CD4-positive, alpha-beta T cell (primary cell): ENCODE measurements at regions not wholly inside any gene's neighbourhood (a gene's known extent, or its start where the extent isn't known, plus 50 kb on each side); places are given as distances from the start of the nearest gene placed in this dataset.

Experiments
- ATAC-seq: fragments of 200-7000 bp; cut with Tn5 transposase; one replicate; pipeline ENCODE4 v1.10.0; 2022; ENCODE audit warnings: mild to moderate bottlenecking; ENCODE audit not compliant: poor library complexity
- CTCF ChIA-PET: fragments of 350-600 bp; sonication (Branson Sonifier 250); formaldehyde crosslinking; loops from one replicate; lab custom pipeline; 2021; ENCODE audit warnings: antibody characterized with exemption, inconsistent platforms; lab: Charles Lee
- POLR2A ChIA-PET: fragments of 350-600 bp; sonication (Branson Sonifier 250); formaldehyde crosslinking; loops from one replicate; lab custom pipeline; 2021; ENCODE audit warnings: antibody characterized with exemption, inconsistent platforms; lab: Charles Lee
- DNase-seq, 14 experiments: peaks; one replicate each; pipeline ENCODE4 v3.0.0-alpha.2; 2013 to 2020; ENCODE audit warnings: mixed read lengths in 2 of 14
- H3K27ac ChIP-seq, 2 donors: one replicate each; pipeline versions ENCODE4 v1.5.1 to v1.7.0; 2013; ENCODE audit warnings: low read length in 2 of 2, low read depth in 1 of 2, mild to moderate bottlenecking in 1 of 2
- H3K27me3 ChIP-seq, 2 experiments: 1 replicate in 1 of 2; 2 replicates in 1 of 2; pipeline versions ENCODE4 v1.6.1 to v1.7.0; 2013; ENCODE audit warnings: low read length in 2 of 2, control low read depth in 1 of 2, mild to moderate bottlenecking in 1 of 2, moderate library complexity in 1 of 2; ENCODE audit not compliant: insufficient read depth in 2 of 2, control insufficient read depth in 1 of 2
- H3K36me3 ChIP-seq: one replicate; pipeline ENCODE4 v1.6.1; 2013; ENCODE audit warnings: low read length, control low read depth; ENCODE audit not compliant: insufficient read depth
- H3K4me1 ChIP-seq: one replicate; pipeline ENCODE4 v1.6.1; 2013; ENCODE audit warnings: low read length, control low read depth; ENCODE audit not compliant: insufficient read depth
- H3K4me3 ChIP-seq: one replicate; pipeline ENCODE4 v1.5.1; 2013; ENCODE audit warnings: mild to moderate bottlenecking, low read length, moderate library complexity
- H3K9me3 ChIP-seq, 2 experiments: 1 replicate in 1 of 2; 2 replicates in 1 of 2; pipeline versions ENCODE4 v1.6.1 to v1.7.0; 2013; ENCODE audit warnings: low read length in 2 of 2, mild to moderate bottlenecking in 2 of 2, control low read depth in 1 of 2, moderate library complexity in 1 of 2; ENCODE audit not compliant: control insufficient read depth in 1 of 2, insufficient read depth in 1 of 2
- H3K27ac Mint-ChIP-seq: one replicate; pipeline ENCODE4 v1.8.0; 2020; ENCODE audit warnings: mixed read lengths
- H3K27me3 Mint-ChIP-seq: one replicate; pipeline ENCODE4 v1.8.0; 2021; ENCODE audit warnings: mixed read lengths
- H3K36me3 Mint-ChIP-seq: one replicate; pipeline ENCODE4 v1.8.0; 2021; ENCODE audit warnings: low read depth, mixed read lengths
- H3K4me1 Mint-ChIP-seq: one replicate; pipeline ENCODE4 v1.8.0; 2021; ENCODE audit warnings: low read depth, mixed read lengths
- H3K4me3 Mint-ChIP-seq: one replicate; pipeline ENCODE4 v1.8.0; 2020; ENCODE audit warnings: mild to moderate bottlenecking, mixed read lengths
- H3K9me3 Mint-ChIP-seq: one replicate; pipeline ENCODE4 v1.8.0; 2020; ENCODE audit warnings: mixed read lengths
- intact Hi-C, 2 experiments: fragments of 100-400 bp; cut with DNase I in 1 of 2; cut with micrococcal nuclease in 1 of 2; formaldehyde crosslinking; loops; one replicate each; pipeline versions ENCODE4 v1.15.1 to v1.9.0; 2023 to 2025; cut with DNase I, micrococcal nuclease
- TF ChIP-seq, protein P1 (sequence below): fragments of 200-600 bp; IDR thresholded peaks from one replicate; pipeline ENCODE4 v1.8.0; 2022; ENCODE audit warnings: antibody characterized with exemption, mild to moderate bottlenecking

DNA sequence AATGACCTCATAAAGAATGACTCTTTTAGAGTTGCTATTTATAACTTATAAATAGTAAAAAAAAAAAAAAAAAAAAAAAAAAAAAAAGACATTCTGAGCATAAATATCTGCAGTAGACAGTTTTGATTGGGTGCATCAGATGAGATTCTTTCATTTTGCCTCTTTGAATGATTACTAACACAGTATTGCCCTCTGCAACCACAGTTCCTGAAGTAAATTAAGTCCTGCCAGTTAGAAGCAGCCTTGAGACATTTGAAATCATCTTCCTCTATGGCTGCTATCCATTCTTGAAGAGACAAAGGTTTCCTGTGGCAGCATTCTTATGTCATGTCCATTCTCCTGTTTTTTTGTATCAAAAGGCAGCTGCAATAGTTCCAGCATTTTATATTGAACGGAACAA, 892.4 kb upstream of the MIR17HG start:
- Histone ChIP-seq H3K36me3 (no peaks in the 10 kb centered on the region), H3K9me3 (peaks cover 0 to 7% of the 10 kb centered on the region in 2 experiments), H3K4me1 (no peaks in the 10 kb centered on the region), H3K27ac (no peak overlapping the region), H3K27me3 (no peaks in the 10 kb centered on the region), H3K4me3 (no peak overlapping the region)
- Mint-ChIP-seq H3K36me3 (no peaks in the 10 kb centered on the region), H3K9me3 (peaks cover 13% of the 10 kb centered on the region), H3K4me1 (no peaks in the 10 kb centered on the region), H3K27me3 (no peaks in the 10 kb centered on the region), H3K4me3 (no peak overlapping the region), H3K27ac (no peak overlapping the region)
- CTCF ChIA-PET = no interaction called here
- intact Hi-C loops = no loop called here
- no peak for ATAC-seq
- POLR2A ChIA-PET = no interaction called here
- DNase-seq = no peak
- TF ChIP-seq, protein P1, sequence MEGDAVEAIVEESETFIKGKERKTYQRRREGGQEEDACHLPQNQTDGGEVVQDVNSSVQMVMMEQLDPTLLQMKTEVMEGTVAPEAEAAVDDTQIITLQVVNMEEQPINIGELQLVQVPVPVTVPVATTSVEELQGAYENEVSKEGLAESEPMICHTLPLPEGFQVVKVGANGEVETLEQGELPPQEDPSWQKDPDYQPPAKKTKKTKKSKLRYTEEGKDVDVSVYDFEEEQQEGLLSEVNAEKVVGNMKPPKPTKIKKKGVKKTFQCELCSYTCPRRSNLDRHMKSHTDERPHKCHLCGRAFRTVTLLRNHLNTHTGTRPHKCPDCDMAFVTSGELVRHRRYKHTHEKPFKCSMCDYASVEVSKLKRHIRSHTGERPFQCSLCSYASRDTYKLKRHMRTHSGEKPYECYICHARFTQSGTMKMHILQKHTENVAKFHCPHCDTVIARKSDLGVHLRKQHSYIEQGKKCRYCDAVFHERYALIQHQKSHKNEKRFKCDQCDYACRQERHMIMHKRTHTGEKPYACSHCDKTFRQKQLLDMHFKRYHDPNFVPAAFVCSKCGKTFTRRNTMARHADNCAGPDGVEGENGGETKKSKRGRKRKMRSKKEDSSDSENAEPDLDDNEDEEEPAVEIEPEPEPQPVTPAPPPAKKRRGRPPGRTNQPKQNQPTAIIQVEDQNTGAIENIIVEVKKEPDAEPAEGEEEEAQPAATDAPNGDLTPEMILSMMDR = no peak

DNA sequence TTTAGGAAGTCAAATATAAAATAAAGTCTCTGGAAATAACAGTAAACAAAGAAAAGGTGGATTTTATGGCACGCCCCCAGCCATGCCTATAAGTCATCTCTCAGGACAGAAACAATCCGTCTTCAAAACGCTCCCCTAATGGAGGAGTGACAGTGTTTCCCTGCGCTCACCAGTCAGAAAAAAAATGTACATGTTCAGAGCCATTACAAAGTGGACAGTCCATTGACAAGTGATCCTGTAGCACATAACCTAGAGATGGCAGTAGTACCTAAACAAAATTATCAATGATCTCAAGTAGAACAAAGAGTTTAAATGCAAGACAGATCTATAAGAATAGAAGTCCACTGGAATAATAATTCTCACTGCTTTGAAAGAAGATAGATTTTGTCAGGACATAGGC, 891.7 kb upstream of the MIR17HG start:
- no peaks in the 10 kb centered on the region for H3K36me3 Mint-ChIP-seq
- no peak overlapping the region for H3K27ac ChIP-seq
- H3K9me3 Mint-ChIP-seq = peaks cover 10% of the 10 kb centered on the region
- DNase-seq (no peak), ATAC-seq (no peak)
- H3K36me3 ChIP-seq = no peaks in the 10 kb centered on the region
- H3K4me1 Mint-ChIP-seq = no peaks in the 10 kb centered on the region
- H3K4me3 ChIP-seq = no peak overlapping the region
- POLR2A ChIA-PET = no interaction called here
- CTCF ChIA-PET = no interaction called here
- no peak overlapping the region for H3K4me3 Mint-ChIP-seq
- H3K27ac Mint-ChIP-seq = no peak overlapping the region
- intact Hi-C loops = no loop called here
- H3K27me3 ChIP-seq = no peaks in the 10 kb centered on the region
- TF ChIP-seq, protein P1 = no peak
- H3K27me3 Mint-ChIP-seq = no peaks in the 10 kb centered on the region
- no peaks in the 10 kb centered on the region for H3K4me1 ChIP-seq
- H3K9me3 ChIP-seq = peaks cover 0 to 7% of the 10 kb centered on the region in 2 experiments

DNA sequence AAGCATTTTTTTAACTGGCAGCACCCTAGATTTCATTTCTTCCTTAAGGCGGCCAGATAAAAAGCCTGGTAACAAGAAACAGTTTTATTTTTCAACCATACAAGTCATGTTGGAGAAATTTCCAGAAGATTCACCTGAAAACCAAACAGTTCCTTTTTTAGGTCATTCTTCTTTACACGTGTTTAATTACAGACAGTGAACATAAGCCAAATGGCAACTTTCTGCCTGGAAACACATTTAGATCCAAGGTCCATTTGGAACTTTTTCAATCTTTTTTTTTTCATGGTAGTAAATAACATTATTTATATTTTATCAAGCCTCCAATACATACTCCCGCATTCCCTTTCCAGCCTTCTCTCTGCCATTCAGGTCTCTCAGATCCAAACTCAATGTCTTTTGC, 886.1 kb upstream of the MIR17HG start:
- Mint-ChIP-seq H3K27me3 (no peaks in the 10 kb centered on the region), H3K36me3 (no peaks in the 10 kb centered on the region), H3K9me3 (peaks cover 10% of the 10 kb centered on the region), H3K27ac (no peak overlapping the region), H3K4me3 (no peak overlapping the region), H3K4me1 (no peaks in the 10 kb centered on the region)
- TF ChIP-seq, protein P1 = no peak
- no peaks in the 10 kb centered on the region for H3K36me3 ChIP-seq
- H3K4me1 ChIP-seq = no peaks in the 10 kb centered on the region
- ChIA-PET CTCF (no interaction called here), POLR2A (no interaction called here)
- H3K27ac ChIP-seq = no peak overlapping the region
- peaks cover 0 to 3% of the 10 kb centered on the region in 2 experiments for H3K9me3 ChIP-seq
- intact Hi-C loops = no loop called here
- no peak for ATAC-seq
- H3K4me3 ChIP-seq = no peak overlapping the region
- DNase-seq = no peak
- H3K27me3 ChIP-seq = no peaks in the 10 kb centered on the region
